ENCODE measurements at regions not wholly inside any gene's neighbourhood (a gene's known extent, or its start where the extent isn't known, plus 50 kb on each side); places are given as distances from the start of the nearest gene placed in this dataset.
A peak's percentile ranks its signal among the peaks of the same experiment; 100 is the strongest.

GRCh38 chr3:22732641-22733040 is 470.5 kb upstream of the UBE2E2 start (continued):
- no peak for TF ChIP-seq ZNF645 (tag by site-specific recombination; IDR thresholded peaks at IDR 0.05)
- no peak for TF ChIP-seq MEIS1 (CRISPR knock-in tag; IDR thresholded peaks at IDR 0.05; ENCODE audit: borderline replicate concordance)
- TF ChIP-seq ZNF837 (tag by site-specific recombination; IDR thresholded peaks at IDR 0.05): no peak
- TF ChIP-seq ZNF10 (tag by site-specific recombination; IDR thresholded peaks at IDR 0.05): no peak
- no peak for TF ChIP-seq ZNF112 (tag by site-specific recombination; IDR thresholded peaks at IDR 0.05)

GRCh38 chr3:22734207-22734606 is 468.9 kb upstream of the UBE2E2 start:
- no peak overlapping the region for H3K27ac ChIP-seq (ENCODE audit: extremely low read depth, low read depth, low read length)
- no peak overlapping the region for H3K4me3 ChIP-seq (ENCODE audit: low read depth, low read length)
- H3K9me3 ChIP-seq (ENCODE audit: control insufficient read depth, insufficient read depth, low read depth, low read length): no peaks in the 10 kb centered on the region
- ChIA-PET CTCF (interaction anchor here (0.7 kb wide), 1 partner anchor 568 kb away, joined by 3 read pairs; no protein-coding TSS in a partner anchor), POLR2A (no interaction called here)
- H3K4me1 ChIP-seq (ENCODE audit: control insufficient read depth, insufficient read depth, low read length): no peaks in the 10 kb centered on the region
- H3K36me3 ChIP-seq (ENCODE audit: control insufficient read depth in 2 of 2, insufficient read depth in 1 of 2, low read length in 2 of 2): no peaks in the 10 kb centered on the region
- TF ChIP-seq MZF1 (tag by site-specific recombination; IDR thresholded peaks at IDR 0.05; ENCODE audit: borderline replicate concordance): peak; percentile 59; the same call in 1 of the 2 replicates
- TF ChIP-seq TSHZ1 (tag by site-specific recombination; IDR thresholded peaks at IDR 0.05; ENCODE audit: borderline replicate concordance): peak; percentile 81; the same call in 1 of the 2 replicates
- TF ChIP-seq ATF2 (tag by site-specific recombination; IDR thresholded peaks at IDR 0.05; ENCODE audit: low read depth): no peak
- TF ChIP-seq OSR2 (tag by site-specific recombination; IDR thresholded peaks at IDR 0.05): peak; percentile 94
- TF ChIP-seq ZNF776 (tag by site-specific recombination; IDR thresholded peaks at IDR 0.05; ENCODE audit: borderline replicate concordance): no peak
- no peak for TF ChIP-seq YY1 (tag by site-specific recombination; IDR thresholded peaks at IDR 0.05)
- TF ChIP-seq ZNF2 (tag by site-specific recombination; IDR thresholded peaks at IDR 0.05): peak; percentile 29; the same call in 1 of the 2 replicates
- TF ChIP-seq ZBTB8A (tag by site-specific recombination; IDR thresholded peaks at IDR 0.05): peak; percentile 43; the same call in 1 of the 2 replicates
- TF ChIP-seq GFI1B (tag by site-specific recombination; IDR thresholded peaks at IDR 0.05): peak; percentile 32; the same call in 1 of the 2 replicates
- TF ChIP-seq ZNF221 (tag by site-specific recombination; IDR thresholded peaks at IDR 0.05; ENCODE audit: borderline replicate concordance): no peak
- TF ChIP-seq ZSCAN5A (tag by site-specific recombination; IDR thresholded peaks at IDR 0.05): no peak
- TF ChIP-seq PATZ1 (tag by site-specific recombination; IDR thresholded peaks at IDR 0.05): peak; percentile 45
- TF ChIP-seq ZNF223 (tag by site-specific recombination; IDR thresholded peaks at IDR 0.05): no peak
- TF ChIP-seq ZNF561 (tag by site-specific recombination; IDR thresholded peaks at IDR 0.05; ENCODE audit: borderline replicate concordance): peak; percentile 84
- peak; percentile 87 for TF ChIP-seq SCRT2 (tag by site-specific recombination; IDR thresholded peaks at IDR 0.05)
- TF ChIP-seq ZNF610 (tag by site-specific recombination; IDR thresholded peaks at IDR 0.05; ENCODE audit: borderline replicate concordance): peak; percentile 60; the same call in 1 of the 2 replicates
- TF ChIP-seq TCF7L2 (IDR thresholded peaks at IDR 0.05; ENCODE audit: borderline replicate concordance, low read depth, low read length): peak; percentile 92
- TF ChIP-seq KLF8 (tag by site-specific recombination; IDR thresholded peaks at IDR 0.05): peak; percentile 49
- TF ChIP-seq IKZF3 (tag by site-specific recombination; IDR thresholded peaks at IDR 0.05): peak; percentile 81
- TF ChIP-seq GLI2 (tag by site-specific recombination; IDR thresholded peaks at IDR 0.05; ENCODE audit: borderline replicate concordance, low read depth): peak; percentile 73
- no peak for TF ChIP-seq ZNF404 (tag by site-specific recombination; IDR thresholded peaks at IDR 0.05)
- TF ChIP-seq ZBTB17 (tag by site-specific recombination; IDR thresholded peaks at IDR 0.05): peak; percentile 53
- TF ChIP-seq KLF7 (tag by site-specific recombination; IDR thresholded peaks at IDR 0.05; ENCODE audit: borderline replicate concordance): peak; percentile 66; the same call in 1 of the 2 replicates
- TF ChIP-seq ZNF670 (tag by site-specific recombination; IDR thresholded peaks at IDR 0.05; ENCODE audit: low read depth): no peak

Measured in HEK293 (cell line).